HG02938 (cell line): ENCODE measurements at regions not wholly inside any gene's neighbourhood (a gene's known extent, or its start where the extent isn't known, plus 50 kb on each side); places are given as distances from the start of the nearest gene placed in this dataset.

ENCODE experiments used
- ATAC-seq: cut with Tn5 transposase; IDR thresholded peaks from one replicate; pipeline ENCODE4 v1.9.1; 2021; ENCODE audit warnings: mild to moderate bottlenecking, moderate library complexity; ENCODE audit not compliant: unreplicated experiment

DNA sequence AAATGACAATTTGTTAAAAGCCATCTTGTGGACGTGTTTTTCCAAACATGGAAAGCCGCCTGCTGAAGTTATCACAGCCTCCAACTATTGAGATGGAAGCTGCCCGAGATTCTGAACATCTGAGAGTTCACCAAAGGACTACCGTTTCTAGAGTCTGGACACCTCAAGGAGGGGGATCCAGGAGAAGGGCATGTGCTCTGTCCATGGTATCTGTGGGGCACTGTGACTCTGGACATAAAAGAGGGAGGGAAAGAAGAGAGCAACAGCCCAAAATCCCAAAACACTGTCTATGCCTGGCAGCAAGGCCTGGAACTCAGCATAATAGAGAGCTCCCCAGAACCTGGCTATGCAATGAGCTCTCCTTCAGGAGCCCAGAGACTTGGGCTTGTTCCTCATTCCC, 319.9 kb downstream of the EN1 start:
- no peak for ATAC-seq

GRCh38 chr2:118525346-118525745, 322.1 kb downstream of the EN1 start:
- no peak for ATAC-seq

DNA sequence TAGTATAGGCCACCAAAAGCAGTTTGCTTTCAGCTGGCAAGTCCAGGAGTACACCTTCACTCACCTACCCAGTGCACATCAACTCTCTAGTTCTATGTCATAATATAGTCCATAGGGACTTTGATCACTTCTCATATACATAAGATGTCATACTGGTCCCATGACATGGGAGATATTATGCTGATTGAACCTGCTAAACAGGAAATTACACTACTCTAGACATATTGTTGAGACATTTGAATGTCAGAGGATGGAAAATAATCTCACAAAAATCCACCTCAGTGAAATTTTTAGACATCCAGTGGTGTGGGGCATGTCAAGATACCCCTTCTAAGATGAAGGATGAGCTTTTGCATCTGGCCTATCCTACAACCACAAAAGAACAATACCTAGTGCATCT, 322.5 kb downstream of the EN1 start:
- no peak for ATAC-seq

DNA sequence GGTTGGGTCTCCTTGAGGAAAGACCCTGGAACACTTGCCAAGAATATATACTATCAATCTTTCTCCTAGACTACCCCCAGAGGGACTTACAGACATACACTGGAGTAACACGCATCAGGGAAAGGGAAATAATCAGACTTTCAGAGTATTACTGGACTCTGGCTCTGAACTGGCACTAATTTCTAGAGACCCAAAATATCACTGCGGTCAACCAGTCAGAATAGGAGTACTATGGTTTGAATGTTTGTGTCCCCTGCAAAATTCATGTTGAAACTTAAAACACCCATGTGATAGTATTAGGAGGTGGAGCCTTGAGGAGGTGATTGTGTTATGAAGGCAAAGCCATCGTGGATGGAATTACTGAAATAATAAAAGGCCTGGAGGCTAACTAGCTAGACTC, 323.7 kb downstream of the EN1 start:
- no peak for ATAC-seq

DNA sequence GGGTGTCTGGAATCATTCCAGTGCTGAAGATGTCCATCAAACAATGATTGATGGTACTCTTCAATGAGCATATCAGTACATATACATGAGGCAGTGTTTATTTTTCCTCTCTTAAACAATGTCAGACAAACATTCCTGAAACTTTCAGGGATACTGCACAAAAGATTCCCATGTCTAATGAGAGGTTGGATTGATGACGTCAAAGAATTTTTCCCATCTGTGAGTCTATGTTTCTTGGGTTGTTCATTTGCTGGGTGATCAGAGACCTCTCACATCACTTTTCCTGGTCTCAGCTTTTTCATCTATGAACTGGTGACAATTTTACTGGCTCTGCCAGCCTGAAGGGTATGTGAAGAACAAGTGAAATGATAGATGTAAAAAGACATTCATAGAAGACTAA, 325.5 kb downstream of the EN1 start:
- no peak for ATAC-seq

- no peak for ATAC-seq
Observed at GRCh38 chr2:118521272-118521671, 326.2 kb downstream of the EN1 start.

GRCh38 chr2:118520246-118520645, 327.2 kb downstream of the EN1 start:
- ATAC-seq: no peak

GRCh38 chr2:118519511-118519910, 327.9 kb downstream of the EN1 start:
- no peak for ATAC-seq

- ATAC-seq: no peak
Observed at GRCh38 chr2:118510807-118511206, 336.6 kb downstream of the EN1 start.

- ATAC-seq: no peak
Observed at GRCh38 chr2:118509319-118510004, 338.0 kb downstream of the EN1 start.

- ATAC-seq: no peak
Observed at GRCh38 chr2:118508282-118508681, 339.2 kb downstream of the EN1 start.

- no peak for ATAC-seq
Observed at GRCh38 chr2:118505436-118505835, 342.0 kb downstream of the EN1 start.

- ATAC-seq: no peak
Observed at GRCh38 chr2:118502106-118502505, 345.3 kb downstream of the EN1 start.

- no peak for ATAC-seq
Observed at GRCh38 chr2:118498943-118499342, 348.5 kb downstream of the EN1 start.

DNA sequence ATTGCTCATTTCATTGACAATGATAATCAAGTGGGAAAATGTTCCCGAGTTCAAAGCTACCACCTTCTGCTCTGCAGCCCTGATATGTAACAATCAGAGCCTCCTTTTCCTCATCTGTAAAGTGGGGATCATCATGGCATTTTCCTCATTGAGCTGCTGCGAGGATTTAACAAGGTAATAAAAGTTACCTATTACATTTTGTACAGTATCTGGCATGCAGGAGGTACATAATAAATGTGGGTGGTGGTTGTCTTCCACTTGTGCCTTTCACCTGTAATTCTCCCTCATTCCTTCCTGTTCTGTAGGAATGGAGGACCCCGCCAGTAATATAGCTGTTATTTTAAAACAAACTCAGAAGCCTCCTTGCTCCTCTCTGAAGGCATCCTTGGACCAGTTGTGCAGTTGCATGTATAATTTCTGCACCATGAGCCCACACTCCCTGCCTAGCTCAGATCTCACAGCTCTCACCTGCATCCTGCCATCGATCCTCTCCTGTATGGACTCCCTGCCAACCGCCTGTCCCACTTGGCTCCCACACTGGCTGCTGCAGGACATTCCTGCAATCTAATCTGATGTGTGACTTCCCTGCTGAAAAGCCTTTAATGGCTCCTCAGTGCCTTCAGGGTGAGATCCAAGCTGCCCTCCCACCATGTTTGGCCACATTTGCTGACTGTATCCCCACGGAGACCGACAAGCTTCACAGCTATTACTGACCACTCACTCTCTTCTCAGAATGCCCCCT, 350.4 kb downstream of the EN1 start:
- ATAC-seq: no peak

- ATAC-seq: no peak
Observed at GRCh38 chr2:118496467-118496866, 351.0 kb downstream of the EN1 start.

DNA sequence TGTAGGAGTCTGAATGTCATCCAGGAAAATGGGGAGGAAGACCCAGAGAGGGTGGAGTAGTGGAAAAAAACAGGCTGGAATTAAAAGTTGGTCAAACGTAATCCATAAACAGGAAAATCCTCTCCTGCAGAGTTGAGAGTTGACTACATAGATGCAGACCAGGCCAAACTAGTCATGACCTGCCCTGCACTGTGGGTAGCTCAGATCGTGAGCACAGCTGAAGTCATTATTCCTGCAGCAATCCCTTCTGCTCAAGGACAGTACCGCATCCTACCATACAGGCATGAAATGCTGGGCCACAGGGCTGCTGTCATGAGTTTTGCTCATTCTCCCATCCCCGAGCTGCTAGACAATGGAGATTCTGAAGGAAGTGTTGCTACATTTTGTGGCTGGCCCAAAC, 352.2 kb downstream of the EN1 start:
- ATAC-seq: no peak

GRCh38 chr2:118493213-118493612, 354.2 kb downstream of the EN1 start:
- ATAC-seq: no peak

GRCh38 chr2:118492335-118492734, 355.1 kb downstream of the EN1 start:
- no peak for ATAC-seq

- no peak for ATAC-seq
Observed at GRCh38 chr2:118490330-118490729, 357.1 kb downstream of the EN1 start.

DNA sequence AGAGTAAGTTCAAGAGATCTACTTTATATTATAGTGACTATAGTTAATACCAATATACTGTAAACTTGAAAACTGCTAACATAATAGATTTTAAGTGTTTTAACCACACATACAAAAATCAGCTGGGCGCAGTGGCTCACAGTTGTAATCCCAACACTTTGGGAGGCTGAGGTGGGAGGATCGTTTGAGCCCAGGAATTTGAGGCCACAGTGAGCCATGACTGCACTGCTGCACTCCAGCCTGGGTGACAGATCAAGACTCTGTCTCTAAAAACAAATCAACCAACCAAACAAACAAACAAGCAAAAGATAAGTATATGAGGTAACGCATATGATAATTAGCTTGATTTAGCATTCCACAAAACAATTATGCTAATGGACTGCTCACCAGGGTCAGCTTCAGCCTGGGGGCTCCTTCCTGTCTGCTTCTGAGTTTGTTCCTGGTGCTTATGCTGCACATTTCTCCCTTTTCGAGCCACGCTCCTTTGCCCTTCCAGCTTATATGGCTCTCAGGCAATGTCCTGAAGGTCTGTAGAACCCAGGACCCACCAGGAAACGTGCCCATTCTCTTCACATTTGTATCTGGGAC, 357.6 kb downstream of the EN1 start:
- ATAC-seq: no peak

DNA sequence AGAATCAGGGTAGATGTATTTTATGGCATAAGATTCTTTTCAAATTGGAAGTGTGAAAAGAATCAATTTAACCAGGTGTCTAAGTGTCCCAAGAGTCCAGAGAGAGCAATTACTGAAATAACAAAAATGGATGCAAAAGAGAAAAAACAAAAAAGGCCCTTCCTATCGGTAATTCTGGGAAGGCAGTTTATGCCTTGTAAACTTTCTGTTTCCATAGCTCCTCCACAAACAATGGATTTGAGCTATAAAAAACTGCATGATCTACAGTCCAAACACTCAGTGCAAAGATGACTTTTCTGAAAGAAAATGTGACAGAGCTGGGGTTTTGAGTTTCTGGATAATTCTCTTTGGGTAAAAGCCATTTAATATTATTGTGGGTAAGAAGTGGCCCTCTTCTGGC, 366.1 kb downstream of the EN1 start:
- ATAC-seq: no peak
